Lower leg skin (tissue), 4 donors: ENCODE measurements at regions not wholly inside any gene's neighbourhood (a gene's known extent, or its start where the extent isn't known, plus 50 kb on each side); places are given as distances from the start of the nearest gene placed in this dataset.

Experiments used
- DNase-seq, 2 donors: peaks; one replicate each; pipeline ENCODE4 v3.0.0-alpha.2; 2019; ENCODE audit warnings: low spot score in 2 of 2
- H3K4me3 ChIP-seq: fragments of 200-600 bp; sonication (generic); 2 replicates; pipeline ENCODE4 v1.5.1; 2017; ENCODE audit warnings: mild to moderate bottlenecking, low read depth; ENCODE audit not compliant: poor library complexity, severe bottlenecking
- POLR2A ChIP-seq, 2 donors: fragments of 450-650 bp; IDR thresholded peaks; one replicate each; pipeline ENCODE4 v1.6.1; 2016 to 2017; ENCODE audit warnings: antibody characterized with exemption in 2 of 2, mild to moderate bottlenecking in 1 of 2, moderate library complexity in 1 of 2
- WGBS, 2 donors: methylation state at CpG; one replicate each; pipeline ENCODE4 v1.1.5; 2018; 5-methylcytosine and 5-hydroxymethylcytosine counted together
- intact Hi-C: fragments of 100-400 bp; cut with DNase I; formaldehyde crosslinking; loops from one replicate; pipeline ENCODE4 v1.15.0; 2023; ENCODE audit warnings: low total_unique reads
- TF ChIP-seq, protein P1 (sequence below), 3 donors: fragments of 450-650 bp; IDR thresholded peaks; one replicate each; pipeline ENCODE4 v1.5.1; 2016; ENCODE audit warnings: antibody characterized with exemption in 3 of 3, mild to moderate bottlenecking in 3 of 3, moderate library complexity in 2 of 3

DNA sequence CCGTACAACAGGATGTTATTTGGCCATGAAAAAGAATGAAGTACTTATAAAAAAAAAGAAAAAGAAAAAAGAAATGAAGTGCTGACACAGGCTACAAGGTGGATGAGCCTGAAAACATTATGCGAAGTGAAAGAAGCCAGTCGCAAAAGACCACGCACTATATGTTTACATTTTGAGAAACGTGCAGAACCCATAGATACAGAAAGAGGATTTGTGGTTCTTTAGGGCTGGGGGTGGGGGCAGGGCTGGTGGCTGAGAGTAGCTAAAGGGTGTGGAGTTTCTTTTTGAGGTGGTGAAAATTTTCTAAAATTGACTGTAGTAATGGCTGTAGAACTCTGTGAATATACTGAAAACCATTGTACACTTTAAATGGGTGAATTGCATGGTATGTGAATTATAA, 86.0 kb upstream of the FAM20C start:
- WGBS, 2 donors, result 81 to 83% methylated on average over 5 of the region's 5 CpGs
- H3K4me3 ChIP-seq, result no peak overlapping the region
- no peak for DNase-seq
- TF ChIP-seq, protein P1, sequence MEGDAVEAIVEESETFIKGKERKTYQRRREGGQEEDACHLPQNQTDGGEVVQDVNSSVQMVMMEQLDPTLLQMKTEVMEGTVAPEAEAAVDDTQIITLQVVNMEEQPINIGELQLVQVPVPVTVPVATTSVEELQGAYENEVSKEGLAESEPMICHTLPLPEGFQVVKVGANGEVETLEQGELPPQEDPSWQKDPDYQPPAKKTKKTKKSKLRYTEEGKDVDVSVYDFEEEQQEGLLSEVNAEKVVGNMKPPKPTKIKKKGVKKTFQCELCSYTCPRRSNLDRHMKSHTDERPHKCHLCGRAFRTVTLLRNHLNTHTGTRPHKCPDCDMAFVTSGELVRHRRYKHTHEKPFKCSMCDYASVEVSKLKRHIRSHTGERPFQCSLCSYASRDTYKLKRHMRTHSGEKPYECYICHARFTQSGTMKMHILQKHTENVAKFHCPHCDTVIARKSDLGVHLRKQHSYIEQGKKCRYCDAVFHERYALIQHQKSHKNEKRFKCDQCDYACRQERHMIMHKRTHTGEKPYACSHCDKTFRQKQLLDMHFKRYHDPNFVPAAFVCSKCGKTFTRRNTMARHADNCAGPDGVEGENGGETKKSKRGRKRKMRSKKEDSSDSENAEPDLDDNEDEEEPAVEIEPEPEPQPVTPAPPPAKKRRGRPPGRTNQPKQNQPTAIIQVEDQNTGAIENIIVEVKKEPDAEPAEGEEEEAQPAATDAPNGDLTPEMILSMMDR (IDR thresholded peaks at IDR 0.05), result no peak
- TF ChIP-seq POLR2A (IDR thresholded peaks at IDR 0.05), result no peak
- intact Hi-C loops, result no loop called here

DNA sequence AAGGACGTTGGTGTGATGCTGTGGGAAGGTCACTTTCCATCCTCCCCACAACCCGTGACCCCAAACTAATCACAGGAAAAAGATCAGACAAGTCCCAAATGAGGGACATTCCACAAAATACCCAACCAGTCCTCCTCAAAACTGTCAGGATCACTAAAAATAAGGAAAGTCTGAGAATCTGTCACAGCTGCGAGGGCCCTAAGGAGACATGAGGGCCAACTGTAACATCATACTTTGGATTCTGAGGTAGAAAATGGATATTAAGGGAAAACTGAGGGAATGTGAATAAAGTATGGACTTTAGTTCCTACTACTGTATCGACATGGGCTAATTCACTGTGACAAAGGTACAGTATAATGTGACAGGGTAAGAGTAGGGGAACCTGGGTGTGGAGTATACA, 85.1 kb upstream of the FAM20C start:
- intact Hi-C loops, result no loop called here
- TF ChIP-seq, protein P1 (IDR thresholded peaks at IDR 0.05), result no peak
- TF ChIP-seq POLR2A (IDR thresholded peaks at IDR 0.05), result no peak
- no peak for DNase-seq
- WGBS, 2 donors, result 69 to 75% methylated on average over 4 of the region's 4 CpGs
- no peak overlapping the region for H3K4me3 ChIP-seq

DNA sequence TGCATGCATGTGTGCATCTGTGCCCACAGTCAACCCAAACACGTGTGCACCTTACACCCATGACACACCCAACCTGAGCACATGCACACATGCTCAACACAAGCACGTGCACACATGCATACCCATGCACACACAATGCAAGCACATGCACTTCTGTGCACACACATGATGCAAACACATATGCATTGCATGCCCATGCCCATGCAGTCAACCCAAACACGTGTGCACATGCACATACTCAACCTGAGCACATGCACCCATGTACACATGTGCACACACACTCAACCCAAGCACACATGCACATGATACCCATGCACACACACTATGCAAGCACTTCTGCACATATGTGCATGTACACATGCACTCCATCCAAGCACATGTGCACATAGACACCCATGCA, 84.5 kb upstream of the FAM20C start:
- intact Hi-C loops, result no loop called here
- H3K4me3 ChIP-seq, result no peak overlapping the region
- no peak for DNase-seq
- 85 to 91% methylated on average over 3 of the region's 3 CpGs for WGBS, 2 donors
- TF ChIP-seq, protein P1 (IDR thresholded peaks at IDR 0.05), result no peak
- no peak for TF ChIP-seq POLR2A (IDR thresholded peaks at IDR 0.05)

- DNase-seq, result no peak
- WGBS, 2 donors, result 63 to 66% methylated on average over 10 of the region's 10 CpGs
- no peak overlapping the region for H3K4me3 ChIP-seq
- TF ChIP-seq, protein P1 (IDR thresholded peaks at IDR 0.05), result no peak
- no peak for TF ChIP-seq POLR2A (IDR thresholded peaks at IDR 0.05)
- intact Hi-C loops, result no loop called here
Measured at GRCh38 chr7:109094-109493, 83.3 kb upstream of the FAM20C start.

DNA sequence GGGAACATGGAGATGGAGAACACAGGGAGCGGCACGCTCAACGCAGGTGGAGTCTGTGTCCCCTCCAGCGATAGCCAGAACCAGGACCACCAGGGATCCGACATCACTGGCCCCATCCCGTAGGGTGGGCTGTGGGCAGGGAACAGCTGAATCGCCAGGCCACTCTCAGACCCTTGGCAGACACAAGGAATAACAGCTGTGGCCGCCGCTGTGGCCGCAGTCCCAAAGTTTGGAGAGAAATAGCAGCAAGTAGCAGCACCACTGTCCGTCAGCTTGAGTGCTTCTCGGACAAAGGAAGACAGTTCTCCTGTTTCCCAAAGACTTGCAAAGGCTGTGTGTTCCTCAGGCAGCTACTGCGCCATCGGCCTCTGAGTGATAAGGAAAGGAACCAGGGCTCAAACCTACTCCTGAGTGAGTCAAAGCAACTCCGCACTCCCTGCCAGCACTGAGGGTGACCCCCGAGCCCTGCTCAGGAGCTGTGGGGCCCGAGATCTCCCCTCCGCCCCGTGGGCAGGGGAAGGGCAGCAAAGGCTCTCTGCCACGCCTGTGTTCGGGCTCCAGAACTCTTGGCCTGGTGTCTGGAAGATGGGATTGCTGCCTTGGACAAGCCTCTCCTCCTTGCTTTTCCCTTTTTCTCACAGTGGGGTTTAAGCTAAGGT, 82.3 kb upstream of the FAM20C start:
- H3K4me3 ChIP-seq, result no peak overlapping the region
- WGBS, 2 donors, result 85 to 87% methylated on average over 18 to 21 of the region's 21 CpGs
- TF ChIP-seq, protein P1 (IDR thresholded peaks at IDR 0.05), result no peak
- no peak for TF ChIP-seq POLR2A (IDR thresholded peaks at IDR 0.05)
- no peak for DNase-seq
- intact Hi-C loops, result no loop called here
